Non-pigmented ciliary epithelial cell (primary cell): ENCODE measurements at regions not wholly inside any gene's neighbourhood (a gene's known extent, or its start where the extent isn't known, plus 50 kb on each side); places are given as distances from the start of the nearest gene placed in this dataset.

Source experiments
- DNase-seq: peaks from one replicate; pipeline ENCODE4 v3.0.0-alpha.2; 2010; ENCODE audit warnings: low read depth

DNA sequence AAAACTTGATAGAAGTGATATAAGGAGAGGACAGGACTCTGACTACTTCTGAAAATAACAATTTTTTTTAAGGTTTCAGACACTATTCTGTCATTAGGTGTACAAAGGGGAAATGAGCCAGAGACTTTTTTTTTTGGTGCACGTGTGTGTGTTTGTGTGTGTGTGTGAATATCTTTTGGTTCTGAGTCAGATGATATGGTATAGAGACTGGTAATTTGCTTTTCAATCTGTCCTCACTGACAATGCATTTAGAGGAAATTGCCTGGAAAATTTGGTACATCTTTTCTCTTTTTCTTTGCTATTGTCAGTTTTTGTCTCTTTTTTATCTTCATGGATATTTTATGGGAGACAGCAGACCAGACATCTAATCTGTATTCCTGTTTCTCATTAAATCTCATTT, 59.3 kb downstream of the DDIT4L start:
- no peak for DNase-seq

DNA sequence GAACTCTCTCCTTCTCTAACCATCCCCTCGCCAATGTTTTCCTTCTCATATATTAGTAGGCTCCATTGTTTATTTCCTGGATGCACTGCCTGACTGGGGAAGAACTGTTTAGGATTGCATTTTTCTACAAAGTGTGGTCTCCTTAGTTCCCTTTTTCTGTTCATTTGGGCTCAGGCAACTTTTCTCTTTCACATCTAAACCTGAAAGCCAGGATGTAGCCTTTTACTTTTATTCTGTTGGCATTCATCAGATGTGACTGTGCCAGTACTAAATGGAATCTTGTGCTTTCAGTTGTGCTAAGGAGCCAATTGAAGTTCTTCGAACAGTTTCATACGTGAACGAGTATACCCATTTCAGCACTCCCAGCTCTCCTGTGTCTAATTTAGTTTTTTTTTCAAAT, 59.8 kb downstream of the DDIT4L start:
- no peak for DNase-seq

DNA sequence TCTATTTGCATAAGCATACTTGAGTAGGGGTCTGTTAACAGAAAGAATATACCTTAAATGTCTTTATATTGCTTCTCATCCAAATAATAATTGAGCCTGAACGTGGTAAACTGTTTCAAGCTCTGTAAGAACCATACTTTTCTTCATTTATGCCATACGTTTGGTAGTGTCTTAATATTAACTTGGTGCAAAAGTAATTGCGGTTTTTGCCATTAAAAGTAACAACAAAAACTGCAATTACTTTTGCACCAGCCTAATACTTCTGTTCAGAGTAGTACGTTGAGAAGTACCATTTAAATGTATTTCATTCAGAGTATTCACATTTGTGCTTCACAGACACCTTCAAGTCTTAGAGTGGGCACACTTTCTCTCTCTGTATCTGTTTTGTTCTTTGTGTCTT, 60.5 kb downstream of the DDIT4L start:
- DNase-seq = no peak

DNA sequence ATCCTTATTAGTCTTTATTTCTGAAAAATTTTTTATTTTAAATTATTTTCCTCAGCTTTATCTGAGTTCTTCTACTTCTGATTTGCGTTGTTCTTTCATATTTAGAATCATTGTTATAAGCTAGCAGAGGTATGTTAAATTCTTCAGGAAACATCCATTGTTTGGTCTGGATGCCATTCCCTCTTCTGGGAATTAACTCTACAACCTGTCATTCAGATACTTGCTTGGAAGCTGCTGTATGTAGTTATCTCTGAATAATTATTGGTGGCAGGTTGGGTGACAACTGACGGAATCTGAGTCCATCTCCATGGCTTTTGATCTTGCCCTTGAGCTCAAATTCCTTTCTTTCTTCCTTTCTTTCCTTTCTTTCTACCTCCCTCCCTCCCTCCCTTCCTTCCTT, 61.9 kb downstream of the DDIT4L start:
- no peak for DNase-seq

DNA sequence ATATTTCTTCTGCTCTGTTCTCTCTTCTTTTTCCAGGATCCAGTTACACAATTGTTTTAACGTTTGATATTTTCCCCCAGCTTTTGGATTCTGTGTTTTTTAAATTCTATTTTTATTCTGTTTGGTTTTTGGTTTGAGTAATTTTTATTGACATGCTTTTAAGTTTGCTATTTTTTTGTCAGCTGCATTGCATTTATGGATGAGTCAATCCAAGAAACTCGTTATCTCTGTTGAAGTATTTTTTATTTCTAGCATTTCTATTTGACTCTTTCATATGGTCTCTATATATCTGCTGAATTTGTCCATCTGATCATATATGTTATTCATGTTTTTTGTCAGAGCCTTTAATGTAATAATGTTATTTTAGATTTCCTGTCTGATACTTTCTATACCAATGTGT, 65.6 kb downstream of the DDIT4L start:
- DNase-seq = no peak

DNA sequence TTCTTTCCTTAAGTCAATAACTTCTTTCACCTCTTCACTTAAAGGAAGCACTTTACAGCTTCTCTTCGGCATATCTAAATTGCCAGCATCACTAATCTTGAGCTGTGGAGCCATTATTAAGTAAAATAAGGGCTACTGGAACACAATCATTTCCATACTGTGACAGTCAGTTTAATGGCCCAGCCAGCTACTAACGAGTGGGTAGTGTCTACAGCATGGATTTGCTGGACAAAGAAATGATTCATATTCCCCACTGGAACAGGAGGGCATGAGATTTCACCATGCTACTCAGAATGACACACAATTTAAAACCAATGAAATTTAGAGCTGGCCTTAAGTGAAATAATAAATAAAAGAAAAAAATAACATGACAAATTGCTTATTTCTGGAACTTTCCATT, 72.1 kb downstream of the DDIT4L start:
- no peak for DNase-seq

DNA sequence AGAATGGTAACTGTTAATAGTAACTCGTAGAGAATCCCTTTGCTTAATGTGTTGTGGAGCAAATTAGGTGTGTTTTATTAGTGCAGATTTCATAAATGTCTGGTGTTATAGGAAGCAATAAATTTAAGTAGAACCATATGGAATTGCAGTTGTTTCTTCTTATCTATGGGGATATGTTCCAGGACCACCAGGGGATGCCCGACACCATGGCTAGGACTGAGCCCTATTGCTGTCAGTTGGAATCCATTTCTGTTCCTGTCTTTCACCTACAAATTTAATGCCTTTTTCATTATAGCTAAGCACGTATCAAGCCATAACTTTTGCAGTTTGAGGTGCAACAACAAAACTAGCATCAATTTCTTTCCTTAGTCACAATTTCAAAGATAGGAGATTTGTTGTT, 72.5 kb downstream of the DDIT4L start:
- no peak for DNase-seq

DNA sequence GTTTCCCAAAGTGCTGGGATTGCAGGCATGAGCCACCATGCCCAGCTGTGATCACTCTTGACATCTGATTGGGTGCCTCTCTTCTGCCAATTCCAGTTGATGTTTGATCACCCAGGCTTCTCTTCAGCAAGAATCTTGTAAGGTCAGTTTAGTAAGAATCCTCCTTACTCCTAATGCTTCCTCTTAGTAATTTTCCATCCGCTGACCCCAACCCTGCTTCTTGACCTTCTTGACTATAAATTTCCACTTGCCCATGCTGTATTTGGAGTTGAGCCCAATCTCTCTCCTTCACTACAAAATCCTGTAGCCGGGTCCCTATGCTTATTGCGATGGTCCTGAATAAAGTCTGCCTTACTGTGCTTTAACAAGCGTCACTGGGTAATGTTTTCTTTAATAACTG, 75.4 kb downstream of the DDIT4L start:
- no peak for DNase-seq

DNA sequence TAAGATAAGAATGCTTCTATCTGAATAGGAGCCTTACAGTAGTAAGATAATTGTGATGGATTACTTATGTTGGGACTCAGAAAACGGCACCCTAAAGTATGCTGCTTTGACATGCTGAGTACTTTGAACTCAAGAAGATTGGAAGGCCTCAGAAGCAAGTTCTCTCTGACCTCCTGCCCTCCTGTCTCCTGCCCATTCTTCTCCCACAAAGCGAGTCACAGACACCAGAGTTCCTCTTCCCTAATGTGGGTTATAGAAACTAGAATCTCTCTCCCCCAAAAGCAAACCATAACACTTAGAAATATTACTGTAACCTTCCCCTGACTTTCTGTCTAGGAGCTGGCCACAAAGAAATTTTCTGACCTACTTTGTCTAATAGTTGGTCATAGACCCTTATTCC, 76.5 kb downstream of the DDIT4L start:
- DNase-seq = no peak

DNA sequence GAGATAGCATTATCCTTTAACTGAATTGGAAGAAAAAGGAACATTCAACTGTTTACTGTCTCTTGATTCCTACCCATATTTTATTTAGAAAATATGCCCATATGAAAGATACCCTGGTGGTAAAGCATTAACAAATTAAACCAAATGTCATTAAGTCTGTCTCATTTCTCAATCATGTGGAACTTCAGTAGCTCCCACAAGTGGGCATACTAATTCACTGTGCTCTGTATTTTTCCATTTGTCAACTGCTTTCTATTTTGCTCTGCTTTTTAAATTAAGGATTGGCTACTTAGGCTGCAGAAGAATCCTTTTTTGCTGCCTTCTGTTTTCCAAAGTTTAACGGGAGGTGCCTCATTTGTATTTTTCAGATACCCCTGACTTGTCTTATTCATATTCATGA, 77.2 kb downstream of the DDIT4L start:
- no peak for DNase-seq

DNA sequence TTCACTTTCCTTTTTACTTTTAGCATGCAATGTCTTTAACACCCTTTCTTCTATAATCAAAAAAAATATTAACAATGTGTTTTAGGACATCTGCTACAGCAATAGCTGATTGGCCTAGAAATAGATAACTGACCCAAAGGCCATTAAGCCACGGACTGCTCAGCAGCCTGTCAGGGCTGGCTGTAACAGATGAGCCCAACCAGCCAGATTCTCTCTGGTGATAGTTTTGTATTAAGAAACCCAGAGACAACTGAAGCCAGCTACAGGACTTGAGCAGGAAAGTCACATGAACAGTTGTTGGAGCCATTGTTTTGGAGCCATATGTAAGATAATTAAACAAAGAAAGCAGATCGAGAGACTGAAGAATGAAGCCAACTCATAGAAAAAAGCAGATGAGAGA, 80.3 kb downstream of the DDIT4L start:
- DNase-seq = no peak

DNA sequence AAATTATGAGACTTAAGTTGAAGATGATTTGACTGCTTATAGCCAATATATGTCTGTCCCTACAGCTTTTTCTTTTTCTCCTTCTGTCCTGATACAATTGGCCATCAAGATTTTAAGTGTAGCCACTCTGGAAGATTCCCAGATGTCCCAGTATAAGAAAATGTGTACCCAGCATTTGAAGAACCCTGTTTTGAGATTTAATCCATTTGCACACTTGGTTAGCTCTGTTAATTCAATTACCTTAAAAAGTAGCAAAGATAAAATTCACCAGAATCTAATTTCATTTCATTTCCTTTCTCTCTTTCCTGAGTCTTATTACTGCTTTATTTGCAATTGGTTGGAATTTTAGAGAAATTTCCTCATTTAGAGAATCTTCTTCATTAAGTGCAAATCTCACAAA, 81.4 kb downstream of the DDIT4L start:
- no peak for DNase-seq

DNA sequence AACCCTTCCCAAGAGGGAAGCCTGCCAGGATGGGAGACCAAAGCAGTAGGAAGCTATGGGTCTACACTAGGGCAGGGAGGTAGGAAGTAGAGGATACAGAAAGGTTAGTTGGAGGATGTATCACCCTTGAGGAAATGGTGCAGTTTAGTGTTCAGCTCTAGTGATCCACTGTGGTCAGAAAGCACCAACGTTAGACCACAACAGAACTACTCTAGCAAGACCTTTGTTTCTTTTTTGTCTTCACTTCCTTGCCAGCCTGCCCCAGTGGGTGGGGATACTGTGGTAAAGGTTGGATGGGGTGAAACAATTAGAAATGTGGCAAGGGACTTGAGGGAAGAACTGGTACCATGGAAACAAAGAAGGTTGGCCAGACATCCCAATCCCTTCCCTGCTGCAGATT, 83.3 kb downstream of the DDIT4L start:
- no peak for DNase-seq

DNA sequence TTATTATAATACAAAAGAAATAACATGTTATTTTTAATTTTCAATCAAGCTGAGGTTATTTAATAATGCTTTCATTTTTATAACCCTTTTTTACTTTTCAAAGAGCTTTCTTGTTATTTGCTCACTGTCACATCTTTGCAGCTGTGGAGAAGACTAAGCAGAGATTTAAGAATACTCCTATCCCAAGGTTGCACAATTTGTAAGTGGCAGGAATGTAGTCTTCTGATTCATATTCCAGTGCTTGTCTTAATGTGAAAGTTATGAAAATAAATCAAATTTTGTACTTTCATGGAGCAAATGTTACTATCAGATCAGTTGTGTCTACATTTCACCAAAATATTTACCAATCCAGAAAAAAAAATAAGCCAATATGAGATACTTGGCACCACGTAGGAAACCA, 86.6 kb downstream of the DDIT4L start:
- no peak for DNase-seq

DNA sequence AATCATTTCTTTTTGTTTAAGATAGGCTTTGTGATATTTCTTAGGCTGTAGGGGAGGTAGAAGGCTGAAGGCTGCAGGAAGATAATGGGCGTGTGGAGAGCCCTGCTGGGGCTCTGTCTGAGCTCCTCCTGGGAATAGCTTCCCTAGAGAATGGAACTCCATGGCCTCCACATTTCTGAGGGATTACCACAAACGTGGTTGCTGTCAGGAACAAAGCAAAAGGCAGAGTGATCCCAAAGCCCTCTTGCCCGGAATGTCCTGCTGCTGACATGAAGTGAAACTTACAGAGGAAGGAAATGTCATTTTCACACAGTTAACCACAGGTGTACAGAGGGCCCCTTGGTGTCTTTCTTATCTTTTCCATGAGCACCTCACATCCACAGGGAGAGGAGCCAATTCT, 89.3 kb downstream of the DDIT4L start:
- DNase-seq = no peak

DNA sequence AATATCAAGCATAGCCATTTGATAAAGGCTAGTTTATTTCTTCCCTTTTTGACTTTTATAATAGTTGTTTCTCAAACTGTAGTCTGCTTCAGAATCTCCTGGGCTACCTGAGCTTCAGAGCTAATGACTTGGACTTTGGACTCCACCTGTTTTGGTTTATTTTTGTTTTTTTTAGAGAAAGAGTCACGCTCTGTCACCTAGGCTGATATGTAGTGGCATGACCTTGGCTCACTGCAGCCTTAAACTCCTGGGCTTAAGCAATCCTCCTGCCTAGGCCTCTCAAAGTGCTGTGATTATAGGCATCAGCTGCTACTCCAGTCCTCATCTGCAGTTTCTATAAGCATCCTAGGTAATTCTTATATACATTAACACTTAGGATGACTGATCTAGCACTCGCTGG, 90.5 kb downstream of the DDIT4L start:
- DNase-seq = no peak

DNA sequence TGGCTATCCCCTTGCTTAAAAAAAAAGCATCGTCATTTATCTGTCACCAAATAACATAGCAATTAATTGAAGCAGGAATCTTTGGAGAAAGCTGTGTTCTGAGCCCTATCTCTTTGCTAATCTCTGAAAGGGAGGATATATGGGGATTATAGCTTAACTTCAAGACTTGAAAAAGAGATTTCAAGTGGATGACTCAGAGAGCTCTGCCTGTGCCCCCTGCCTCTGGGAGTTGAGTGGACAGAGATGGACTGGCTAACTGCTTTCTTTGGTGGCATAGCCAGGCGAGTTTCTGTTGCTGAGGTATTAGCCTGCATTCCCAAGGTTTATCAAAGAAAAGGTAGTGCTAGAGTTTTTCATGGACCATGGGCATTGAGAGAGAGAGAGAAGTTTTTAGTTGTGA, 91.6 kb downstream of the DDIT4L start:
- no peak for DNase-seq

DNA sequence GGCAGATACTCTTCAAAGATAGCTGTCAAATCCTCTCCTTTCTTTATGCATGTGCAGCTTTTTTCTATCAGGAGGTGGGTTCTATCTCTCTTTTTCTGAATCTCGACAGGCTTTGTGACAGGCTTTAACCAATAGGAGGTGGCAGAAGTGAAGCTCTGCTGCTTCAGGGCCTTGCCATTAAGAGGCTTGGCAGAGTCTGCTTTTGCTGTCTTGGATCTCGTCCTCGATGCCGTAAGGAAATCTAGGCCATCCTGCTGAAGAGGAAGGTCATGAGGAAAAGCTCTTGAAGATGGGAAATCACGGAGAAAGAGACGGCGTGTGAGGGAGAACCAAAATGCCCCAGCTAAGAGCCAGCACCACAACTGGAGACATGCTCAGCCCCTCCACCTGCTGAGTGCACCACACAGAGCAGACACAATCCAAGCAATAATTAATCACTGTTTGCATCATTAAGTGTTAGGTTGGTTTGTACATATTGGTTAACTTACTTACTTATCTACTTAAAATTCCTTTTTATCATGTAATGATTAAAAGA, 92.2 kb downstream of the DDIT4L start:
- no peak for DNase-seq

DNA sequence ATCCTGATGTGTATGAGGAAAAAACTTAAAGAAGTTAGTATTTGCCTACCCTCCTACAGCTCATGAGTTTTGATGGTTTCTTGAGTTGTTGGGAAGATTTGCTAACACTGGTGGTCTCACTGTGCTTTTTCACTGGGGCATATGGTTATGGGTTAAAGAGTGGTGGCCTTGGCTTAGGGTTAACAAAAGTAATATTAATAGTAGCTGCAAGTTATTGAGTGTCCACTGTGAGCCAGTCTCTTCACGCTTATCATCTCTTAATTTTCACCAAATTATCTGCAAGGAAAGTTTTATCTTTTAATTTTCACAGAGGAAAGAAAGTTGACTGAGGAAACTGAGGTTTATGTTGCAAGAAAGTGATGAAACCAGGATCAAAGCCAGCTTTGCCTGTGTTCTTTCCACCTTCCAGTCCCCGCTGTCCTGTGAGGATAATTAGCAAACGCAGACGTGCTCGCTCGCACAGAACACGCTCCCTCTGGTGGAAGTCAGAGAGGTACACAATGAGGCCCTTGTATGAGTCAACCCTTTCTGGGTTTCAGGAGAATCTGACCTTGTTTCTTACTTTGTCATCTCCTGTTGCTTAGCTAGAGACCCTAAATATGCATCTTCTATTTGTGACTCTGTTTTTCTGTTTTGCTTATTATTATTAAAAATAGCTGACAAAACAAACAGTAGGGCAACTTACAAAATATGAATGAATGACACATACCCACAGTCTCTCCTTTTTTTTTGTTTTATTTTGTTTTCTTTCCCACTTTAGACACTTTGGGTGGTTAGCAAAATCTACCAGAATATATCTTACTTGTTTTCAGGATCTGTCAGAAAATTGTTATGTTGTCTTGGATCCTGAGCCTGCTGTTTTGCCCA, 94.3 kb downstream of the DDIT4L start:
- DNase-seq = peak; percentile 51

DNA sequence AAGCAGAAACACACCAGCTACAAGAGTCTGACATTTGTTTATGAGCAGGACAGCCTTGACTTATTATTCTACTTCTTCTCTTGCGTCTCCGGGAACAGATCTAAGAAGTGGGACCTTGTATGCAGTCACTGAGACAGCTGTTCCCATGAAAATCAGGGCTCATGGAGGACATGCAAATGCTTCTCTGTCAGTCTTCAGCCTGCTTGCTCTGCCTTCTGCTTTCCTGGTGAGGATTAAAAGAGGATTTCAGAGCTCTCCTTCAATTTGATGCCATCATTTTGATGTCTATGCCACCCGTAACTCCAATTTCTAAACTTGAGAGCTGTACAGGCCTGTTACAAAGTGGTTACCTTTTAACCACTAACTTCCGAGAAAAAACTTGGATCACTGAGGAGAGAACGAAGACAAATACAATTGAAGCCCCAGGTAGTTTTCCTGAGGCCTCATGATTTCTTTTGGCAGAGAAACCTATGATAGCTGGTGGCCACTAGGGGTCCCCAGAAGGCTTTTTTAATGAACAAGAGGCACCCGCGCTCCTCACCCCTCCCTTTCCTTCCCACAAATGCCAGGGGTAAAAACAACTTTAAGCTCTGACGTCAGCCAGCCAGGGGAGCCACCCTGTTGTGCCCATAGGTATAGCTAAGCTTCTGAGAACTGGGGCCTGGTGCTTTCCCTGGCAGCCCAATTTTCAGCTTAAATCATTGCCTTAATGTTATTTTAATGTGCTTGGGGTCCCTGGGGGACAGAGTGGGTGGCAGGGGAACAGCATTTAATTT, 97.0 kb downstream of the DDIT4L start:
- peak; percentile 63 for DNase-seq

DNA sequence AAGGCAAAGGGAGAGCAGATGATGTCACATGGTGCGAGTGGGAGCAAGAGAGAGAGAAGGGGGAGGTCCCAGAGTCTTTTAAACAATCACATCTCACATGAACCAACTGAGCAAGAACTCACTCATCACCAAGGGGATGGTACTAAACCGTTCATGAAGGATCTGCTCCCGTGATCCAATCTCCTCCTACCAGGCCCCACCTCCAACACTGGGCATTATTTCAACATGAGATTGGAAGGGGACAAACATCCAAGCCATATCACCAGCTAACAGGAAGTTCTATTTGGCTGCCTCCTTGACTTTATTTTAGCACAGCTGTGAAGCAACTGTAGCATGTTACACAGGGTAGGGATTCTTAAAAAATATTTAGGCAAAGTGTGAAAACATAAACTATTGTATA, 102.5 kb downstream of the DDIT4L start:
- DNase-seq = no peak

DNA sequence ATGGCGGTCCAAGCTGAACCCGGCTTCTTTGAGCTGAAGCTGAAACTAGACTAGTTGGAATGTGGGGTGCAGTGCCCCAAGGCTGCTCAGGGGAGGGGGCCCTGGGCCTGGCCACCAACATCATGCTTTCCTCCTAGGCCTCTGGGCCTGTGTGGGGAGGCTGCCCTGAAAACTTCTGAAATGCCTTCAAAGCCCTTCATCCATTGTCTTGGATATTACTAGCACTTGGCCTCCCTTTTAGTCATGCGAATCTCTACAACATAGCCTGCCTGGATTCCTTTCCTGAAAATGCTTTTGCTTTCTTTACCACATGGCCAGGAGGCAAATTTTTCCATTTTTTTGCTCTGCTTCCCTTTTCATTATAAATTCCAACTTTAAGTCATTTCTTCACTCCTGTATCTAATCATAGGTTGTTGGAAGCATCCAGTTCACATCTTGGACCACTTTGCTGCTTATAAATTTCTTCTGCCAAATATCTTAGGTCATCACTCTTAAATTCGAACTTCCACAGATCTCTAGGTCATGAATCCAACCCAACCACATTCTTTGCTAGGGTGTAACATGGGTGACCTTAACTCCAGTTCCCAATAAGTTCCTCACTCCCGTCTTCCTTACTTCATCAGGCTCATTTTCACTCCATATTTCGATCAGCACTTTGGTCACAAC, 103.4 kb downstream of the DDIT4L start:
- DNase-seq = no peak

DNA sequence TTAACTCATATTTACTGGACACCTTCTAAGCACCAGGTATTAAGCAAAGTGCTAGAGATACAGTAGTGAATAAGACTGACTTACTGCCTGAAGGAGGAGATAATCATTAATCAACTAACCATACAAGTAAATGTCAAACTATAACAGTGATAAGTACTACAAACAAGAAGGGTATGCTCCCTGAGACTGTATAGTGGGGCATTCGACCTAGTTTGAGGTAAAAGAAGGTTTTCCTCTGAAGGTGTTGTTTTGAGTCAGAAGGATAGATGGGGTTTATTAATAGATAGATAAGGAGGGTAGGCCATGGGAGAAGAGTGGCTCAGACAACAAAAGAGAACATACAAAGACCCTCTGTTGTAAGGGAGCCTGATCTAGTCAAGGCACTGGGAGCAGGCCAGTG, 105.4 kb downstream of the DDIT4L start:
- no peak for DNase-seq
